Epithelial cell of esophagus (primary cell): ENCODE measurements at regions not wholly inside any gene's neighbourhood (a gene's known extent, or its start where the extent isn't known, plus 50 kb on each side); places are given as distances from the start of the nearest gene placed in this dataset.
"Not testable (repeated sequence)": the region's sequence is repeated elsewhere in the genome, so short reads cannot be mapped to it uniquely, and the experiment has no call there.

ENCODE experiments used
- DNase-seq: peaks from one replicate; pipeline ENCODE4 v3.0.0; 2010; ENCODE audit warnings: low read depth
- H3K4me3 ChIP-seq: 2 replicates; pipeline ENCODE4 v1.5.1; 2011; ENCODE audit warnings: mild to moderate bottlenecking, low read length, control low read depth
- CTCF ChIP-seq: IDR thresholded peaks from 2 replicates; pipeline ENCODE4 v1.5.1; 2011; ENCODE audit warnings: low read depth, mild to moderate bottlenecking, low read length, control low read depth, inconsistent platforms; ENCODE audit not compliant: insufficient read depth; ENCODE audit errors: missing control alignments

GRCh38 chrX:125651426-125651825 is 331.8 kb downstream of the TEX13C start:
- H3K4me3 ChIP-seq: no peak overlapping the region
- TF ChIP-seq CTCF: no peak
- peak; percentile 8 for DNase-seq

- TF ChIP-seq CTCF: no peak
- DNase-seq: no peak
- H3K4me3 ChIP-seq: no peak overlapping the region
These were observed 334.8 kb downstream of the TEX13C start for GRCh38 chrX:125654501-125654900.

- DNase-seq: no peak
- H3K4me3 ChIP-seq: no peak overlapping the region
- TF ChIP-seq CTCF: no peak
These were observed 354.1 kb downstream of the TEX13C start for GRCh38 chrX:125673758-125674157.

- no peak for TF ChIP-seq CTCF
- no peak overlapping the region for H3K4me3 ChIP-seq
- DNase-seq: no peak
These were observed 358.6 kb downstream of the TEX13C start for GRCh38 chrX:125678258-125678657.

- H3K4me3 ChIP-seq: no peak overlapping the region
- no peak for DNase-seq
- no peak for TF ChIP-seq CTCF
These were observed 360.7 kb downstream of the TEX13C start for GRCh38 chrX:125680366-125680765.

- TF ChIP-seq CTCF: no peak
- no peak for DNase-seq
- no peak overlapping the region for H3K4me3 ChIP-seq
These were observed 361.4 kb downstream of the TEX13C start for GRCh38 chrX:125681058-125681457.

GRCh38 chrX:125681507-125681906 is 361.8 kb downstream of the TEX13C start:
- no peak for DNase-seq
- H3K4me3 ChIP-seq: no peak overlapping the region
- TF ChIP-seq CTCF: no peak

- DNase-seq: not testable (repeated sequence)
These were observed 370.9 kb downstream of the TEX13C start for GRCh38 chrX:125690522-125690921.

More at GRCh38 chrX:125690522-125690921, 370.9 kb downstream of the TEX13C start:
- not testable (repeated sequence) for H3K4me3 ChIP-seq
